Nephron (organoid): ENCODE measurements at regions not wholly inside any gene's neighbourhood (a gene's known extent, or its start where the extent isn't known, plus 50 kb on each side); places are given as distances from the start of the nearest gene placed in this dataset.

Experiments
- H3K27ac Mint-ChIP-seq, 3 experiments: 2 replicates each; pipeline ENCODE4 v1.8.0; 2020; ENCODE audit warnings: mixed read lengths in 3 of 3, mild to moderate bottlenecking in 2 of 3, moderate library complexity in 1 of 3
- H3K27me3 Mint-ChIP-seq: 2 replicates; pipeline ENCODE4 v1.8.0; 2021; ENCODE audit warnings: low read depth, mild to moderate bottlenecking, moderate library complexity, mixed read lengths
- H3K36me3 Mint-ChIP-seq: 2 replicates; pipeline ENCODE4 v1.8.0; 2020; ENCODE audit warnings: low read depth, mixed read lengths
- H3K4me1 Mint-ChIP-seq: 2 replicates; pipeline ENCODE4 v1.8.0; 2020; ENCODE audit warnings: mixed read lengths
- H3K4me3 Mint-ChIP-seq, 3 experiments: 2 replicates each; pipeline ENCODE4 v1.8.0; 2020; ENCODE audit warnings: mild to moderate bottlenecking in 3 of 3, mixed read lengths in 3 of 3, moderate library complexity in 2 of 3
- H3K9me3 Mint-ChIP-seq: 2 replicates; pipeline ENCODE4 v1.8.0; 2020; ENCODE audit warnings: mixed read lengths
- TF ChIP-seq, protein P1 (sequence below), 3 experiments: fragments of 200-600 bp; sonication (generic); IDR thresholded peaks; one replicate each; pipeline ENCODE4 v1.5.0; 2021; ENCODE audit warnings: antibody characterized with exemption in 3 of 3; ENCODE audit not compliant: unreplicated experiment in 3 of 3

DNA sequence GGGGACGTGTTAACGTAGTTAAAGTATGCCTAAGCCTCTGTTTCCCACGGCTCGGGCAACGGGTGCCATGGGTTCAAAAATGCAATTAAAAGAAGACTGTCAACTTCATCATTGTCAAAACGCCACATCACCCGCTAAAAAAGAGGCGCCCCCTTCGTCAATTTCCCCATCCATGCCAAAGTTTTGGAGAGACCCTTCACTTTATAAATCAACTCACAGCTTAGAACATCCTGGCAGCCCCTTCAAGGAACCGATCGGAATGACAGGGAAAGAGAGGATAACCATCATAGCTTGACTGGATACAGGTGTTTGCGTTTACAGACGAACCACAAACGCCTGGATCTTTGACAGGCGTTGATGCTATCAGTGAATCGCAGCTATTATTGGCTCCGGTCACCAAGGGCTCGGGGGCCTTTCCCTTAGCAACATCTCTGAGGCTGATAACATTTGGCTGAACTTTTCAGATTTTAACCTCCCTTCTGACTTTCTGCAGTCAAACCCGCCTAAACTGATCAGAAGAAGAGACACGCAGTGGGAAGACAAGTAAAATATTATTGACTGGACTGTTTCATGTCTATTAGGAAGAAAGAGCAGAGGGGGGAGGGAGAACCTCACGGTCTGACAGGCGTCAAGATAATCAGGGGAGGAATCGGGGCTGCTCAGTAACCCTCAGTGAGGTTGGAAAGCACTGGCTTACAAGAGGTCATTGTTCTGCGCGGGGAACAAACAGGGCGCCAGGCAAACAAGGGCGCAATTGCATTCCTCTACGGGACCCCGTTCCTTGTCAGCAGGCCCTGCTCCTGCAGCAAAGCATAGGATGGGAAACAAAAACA is 322.5 kb upstream of the ZNF507 start:
- H3K27me3 Mint-ChIP-seq: no peaks in the 10 kb centered on the region
- H3K4me3 Mint-ChIP-seq: peak overlapping the region in 1 of 3 experiments; percentile 2
- H3K27ac Mint-ChIP-seq: peak overlapping the region; percentile 90 to 96 (median 92)
- H3K9me3 Mint-ChIP-seq: no peaks in the 10 kb centered on the region
- H3K4me1 Mint-ChIP-seq: peaks cover 28% of the 10 kb centered on the region
- TF ChIP-seq, protein P1, sequence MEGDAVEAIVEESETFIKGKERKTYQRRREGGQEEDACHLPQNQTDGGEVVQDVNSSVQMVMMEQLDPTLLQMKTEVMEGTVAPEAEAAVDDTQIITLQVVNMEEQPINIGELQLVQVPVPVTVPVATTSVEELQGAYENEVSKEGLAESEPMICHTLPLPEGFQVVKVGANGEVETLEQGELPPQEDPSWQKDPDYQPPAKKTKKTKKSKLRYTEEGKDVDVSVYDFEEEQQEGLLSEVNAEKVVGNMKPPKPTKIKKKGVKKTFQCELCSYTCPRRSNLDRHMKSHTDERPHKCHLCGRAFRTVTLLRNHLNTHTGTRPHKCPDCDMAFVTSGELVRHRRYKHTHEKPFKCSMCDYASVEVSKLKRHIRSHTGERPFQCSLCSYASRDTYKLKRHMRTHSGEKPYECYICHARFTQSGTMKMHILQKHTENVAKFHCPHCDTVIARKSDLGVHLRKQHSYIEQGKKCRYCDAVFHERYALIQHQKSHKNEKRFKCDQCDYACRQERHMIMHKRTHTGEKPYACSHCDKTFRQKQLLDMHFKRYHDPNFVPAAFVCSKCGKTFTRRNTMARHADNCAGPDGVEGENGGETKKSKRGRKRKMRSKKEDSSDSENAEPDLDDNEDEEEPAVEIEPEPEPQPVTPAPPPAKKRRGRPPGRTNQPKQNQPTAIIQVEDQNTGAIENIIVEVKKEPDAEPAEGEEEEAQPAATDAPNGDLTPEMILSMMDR (IDR thresholded peaks at IDR 0.05; ENCODE audit: unreplicated experiment in 3 of 3): no peak
- H3K36me3 Mint-ChIP-seq: no peaks in the 10 kb centered on the region

DNA sequence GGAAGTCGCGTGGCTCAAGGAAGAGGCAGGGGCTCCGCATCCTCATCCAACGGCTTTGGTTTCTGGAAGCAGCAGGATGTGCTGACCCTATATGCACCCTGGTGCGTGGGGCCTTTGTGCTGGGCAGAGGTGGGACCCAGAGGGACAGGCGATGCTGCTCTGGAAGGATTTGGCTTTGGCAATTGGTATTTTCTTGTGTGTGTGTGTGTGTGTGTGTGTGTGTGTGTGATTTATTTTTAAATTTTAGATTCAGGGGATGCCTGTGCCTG is 321.9 kb upstream of the ZNF507 start:
- H3K36me3 Mint-ChIP-seq: no peaks in the 10 kb centered on the region

DNA sequence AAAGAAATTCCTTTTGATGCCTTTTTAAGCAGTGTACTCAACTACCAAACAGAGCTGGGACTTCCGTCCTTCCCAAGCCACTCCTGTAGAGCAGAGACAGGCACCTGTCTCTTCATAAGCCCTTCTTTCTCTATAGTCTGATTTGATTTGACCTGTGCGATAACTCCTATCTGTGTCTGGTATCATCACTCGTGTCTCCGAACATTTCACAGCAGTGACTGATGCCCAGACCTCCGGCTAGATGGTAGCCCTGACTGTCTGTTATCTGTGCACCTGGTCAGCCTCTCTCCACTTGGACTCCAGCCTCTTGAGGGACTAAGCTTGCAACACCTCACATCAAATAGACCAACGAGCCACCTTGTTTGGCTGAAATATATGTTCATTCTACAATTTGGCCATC is 316.2 kb upstream of the ZNF507 start:
- H3K4me3 Mint-ChIP-seq: no peak overlapping the region
- H3K27ac Mint-ChIP-seq: peak overlapping the region in 2 of 3 experiments; percentile 65 to 73
- H3K36me3 Mint-ChIP-seq: no peaks in the 10 kb centered on the region
- TF ChIP-seq, protein P1 (IDR thresholded peaks at IDR 0.05; ENCODE audit: unreplicated experiment in 3 of 3): no peak
- peaks cover 4% of the 10 kb centered on the region for H3K27me3 Mint-ChIP-seq
- H3K4me1 Mint-ChIP-seq: peaks cover 23% of the 10 kb centered on the region
- H3K9me3 Mint-ChIP-seq: no peaks in the 10 kb centered on the region

More for the DNA sequence above, 321.9 kb upstream of the ZNF507 start:
- Mint-ChIP-seq H3K4me3 (no peak overlapping the region), H3K27ac (peak overlapping the region; percentile 90 to 96 (median 92)), H3K4me1 (peaks cover 22% of the 10 kb centered on the region), H3K27me3 (no peaks in the 10 kb centered on the region), H3K9me3 (no peaks in the 10 kb centered on the region)
- TF ChIP-seq, protein P1 (IDR thresholded peaks at IDR 0.05; ENCODE audit: unreplicated experiment in 3 of 3): no peak

DNA sequence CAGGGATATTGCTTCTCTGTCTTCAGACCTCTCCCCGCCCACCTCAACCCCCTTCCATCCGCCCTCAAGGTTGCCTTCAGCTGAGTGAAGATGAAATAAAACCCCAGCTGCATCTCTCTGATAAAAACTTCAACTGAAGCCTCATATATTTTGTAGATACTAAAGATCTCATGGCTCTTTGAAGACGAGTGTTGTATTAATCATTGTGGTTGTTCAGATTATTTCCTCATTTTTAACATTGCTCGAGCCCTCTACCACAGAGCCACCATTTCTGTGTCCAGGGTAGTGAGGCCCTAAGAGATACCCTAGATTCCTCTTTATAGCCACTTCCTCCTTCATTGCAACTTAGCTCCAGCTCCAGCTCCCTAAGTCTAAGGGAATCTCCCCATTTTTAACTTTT is 312.8 kb upstream of the ZNF507 start:
- H3K9me3 Mint-ChIP-seq: no peaks in the 10 kb centered on the region
- no peaks in the 10 kb centered on the region for H3K36me3 Mint-ChIP-seq
- H3K4me1 Mint-ChIP-seq: peaks cover 42% of the 10 kb centered on the region
- H3K4me3 Mint-ChIP-seq: no peak overlapping the region
- TF ChIP-seq, protein P1 (IDR thresholded peaks at IDR 0.05; ENCODE audit: unreplicated experiment in 3 of 3): no peak
- H3K27ac Mint-ChIP-seq: peak overlapping the region in 2 of 3 experiments; percentile 87 to 88
- H3K27me3 Mint-ChIP-seq: peaks cover 4% of the 10 kb centered on the region

DNA sequence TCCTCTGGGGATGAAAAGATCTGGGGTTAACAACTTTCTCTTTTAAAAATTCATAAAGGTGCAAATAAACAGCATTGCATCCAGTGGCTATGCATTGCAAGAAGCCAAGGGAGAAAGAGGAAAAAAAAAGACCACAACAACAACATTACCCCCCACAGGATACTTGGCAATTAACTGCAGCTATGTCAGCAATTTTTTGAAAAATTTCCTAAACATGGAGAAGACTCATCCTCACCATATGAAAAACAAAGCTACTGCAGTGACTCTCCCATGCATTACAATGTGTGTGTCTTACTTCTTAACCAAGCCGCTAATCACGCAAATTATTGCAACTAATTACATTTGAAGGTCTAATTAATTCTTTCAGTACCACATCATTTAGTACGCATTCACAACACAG is 309.8 kb upstream of the ZNF507 start:
- TF ChIP-seq, protein P1 (IDR thresholded peaks at IDR 0.05; ENCODE audit: unreplicated experiment in 3 of 3): no peak
- no peaks in the 10 kb centered on the region for H3K9me3 Mint-ChIP-seq
- H3K27me3 Mint-ChIP-seq: peaks cover 6% of the 10 kb centered on the region
- no peaks in the 10 kb centered on the region for H3K36me3 Mint-ChIP-seq
- peak overlapping the region in 2 of 3 experiments; percentile 88 for H3K27ac Mint-ChIP-seq
- peaks cover 69% of the 10 kb centered on the region for H3K4me1 Mint-ChIP-seq
- H3K4me3 Mint-ChIP-seq: no peak overlapping the region
